ENCODE measurements at regions not wholly inside any gene's neighbourhood (a gene's known extent, or its start where the extent isn't known, plus 50 kb on each side); places are given as distances from the start of the nearest gene placed in this dataset.

DNA sequence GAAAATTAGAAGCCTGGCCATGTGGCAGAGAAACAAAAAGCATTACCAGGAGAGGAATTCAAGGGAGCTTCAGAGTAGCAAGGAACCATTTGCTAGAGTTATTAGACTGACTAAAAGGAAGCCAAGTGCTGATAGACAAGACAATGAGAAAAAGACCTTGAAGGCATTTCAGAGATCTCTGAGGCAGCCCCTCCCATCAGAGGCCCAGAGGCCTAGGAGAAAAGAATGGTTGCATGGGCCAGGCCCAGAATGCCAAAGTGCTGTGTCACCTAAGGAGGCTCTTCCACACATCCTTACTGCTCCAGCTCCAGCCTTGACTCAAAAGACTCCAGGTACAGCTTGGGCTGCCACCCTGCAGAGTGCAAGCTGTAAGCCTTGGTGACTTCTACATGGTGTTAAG, 61.8 kb upstream of the POU2AF2 start:
- Histone ChIP-seq H3K27ac (no peak overlapping the region), H3K27me3 (ENCODE audit: insufficient read depth, low read depth, severe bottlenecking) (no peaks in the 10 kb centered on the region), H3K9me3 (ENCODE audit: severe bottlenecking) (no peaks in the 10 kb centered on the region), H3K4me3 (ENCODE audit: low read depth, low read length) (no peak overlapping the region), H3K36me3 (no peaks in the 10 kb centered on the region)
- DNase-seq = no peak
- TF ChIP-seq CTCF (IDR thresholded peaks at IDR 0.05; ENCODE audit: low read depth, low read length) = no peak

- no peak for TF ChIP-seq CTCF (IDR thresholded peaks at IDR 0.05; ENCODE audit: low read depth, low read length)
These were observed 66.2 kb upstream of the POU2AF2 start for GRCh38 chr11:111179184-111179910.

GRCh38 chr11:111177037-111177871, 68.3 kb upstream of the POU2AF2 start:
- H3K36me3 ChIP-seq = no peaks in the 10 kb centered on the region
- H3K9me3 ChIP-seq (ENCODE audit: severe bottlenecking) = no peaks in the 10 kb centered on the region
- no peaks in the 10 kb centered on the region for H3K27me3 ChIP-seq (ENCODE audit: insufficient read depth, low read depth, severe bottlenecking)
- no peak overlapping the region for H3K27ac ChIP-seq
- TF ChIP-seq CTCF (IDR thresholded peaks at IDR 0.05; ENCODE audit: low read depth, low read length) = no peak
- no peak overlapping the region for H3K4me3 ChIP-seq (ENCODE audit: low read depth, low read length)
- DNase-seq = peak; percentile 13

More at GRCh38 chr11:111179184-111179910, 66.2 kb upstream of the POU2AF2 start:
- H3K4me3 ChIP-seq (ENCODE audit: low read depth, low read length) = no peak overlapping the region
- no peak for DNase-seq
- no peaks in the 10 kb centered on the region for H3K36me3 ChIP-seq
- H3K27ac ChIP-seq = no peak overlapping the region
- no peaks in the 10 kb centered on the region for H3K27me3 ChIP-seq (ENCODE audit: insufficient read depth, low read depth, severe bottlenecking)
- no peaks in the 10 kb centered on the region for H3K9me3 ChIP-seq (ENCODE audit: severe bottlenecking)

DNA sequence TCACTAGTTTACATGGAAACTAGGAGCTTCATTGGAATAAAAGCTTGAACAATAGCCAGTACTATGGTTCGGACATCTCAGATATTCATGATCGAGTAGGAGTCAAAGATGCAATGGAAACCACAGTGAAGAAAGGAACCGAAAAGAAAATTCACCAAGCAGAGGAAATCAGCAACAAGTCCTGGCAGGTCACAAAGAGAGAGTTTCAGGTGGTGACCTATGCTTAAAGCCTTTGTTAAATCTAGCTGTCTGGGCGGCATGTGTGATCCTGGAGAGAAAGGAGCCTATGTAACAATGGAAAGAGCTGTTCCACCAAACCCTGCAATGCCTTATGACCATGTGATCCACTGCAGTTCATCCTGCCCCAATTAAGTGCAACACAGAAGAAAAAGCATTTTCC, 68.9 kb upstream of the POU2AF2 start:
- H3K4me3 ChIP-seq (ENCODE audit: low read depth, low read length) = no peak overlapping the region
- TF ChIP-seq CTCF (IDR thresholded peaks at IDR 0.05; ENCODE audit: low read depth, low read length) = no peak
- no peaks in the 10 kb centered on the region for H3K9me3 ChIP-seq (ENCODE audit: severe bottlenecking)
- H3K36me3 ChIP-seq = no peaks in the 10 kb centered on the region
- DNase-seq = no peak
- H3K27me3 ChIP-seq (ENCODE audit: insufficient read depth, low read depth, severe bottlenecking) = no peaks in the 10 kb centered on the region
- H3K27ac ChIP-seq = no peak overlapping the region

DNA sequence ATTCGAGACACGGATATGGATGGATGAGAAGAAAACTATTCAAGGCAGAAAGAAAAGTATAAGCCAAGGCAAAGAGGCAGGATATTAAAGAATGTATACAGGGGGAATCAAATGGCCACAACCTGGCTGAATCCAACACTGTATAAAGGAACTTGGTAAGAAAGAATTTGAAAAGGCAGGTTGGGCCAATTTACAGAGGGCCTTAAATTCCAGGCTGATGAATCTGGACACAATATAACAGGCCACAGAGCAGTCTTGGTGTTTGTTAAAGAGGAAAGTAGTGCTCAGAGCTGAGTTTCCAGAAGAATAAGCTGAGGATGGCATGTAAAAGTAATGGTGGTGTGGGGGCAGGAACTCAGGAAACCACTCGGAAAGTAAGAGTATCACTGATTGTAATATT, 72.3 kb upstream of the POU2AF2 start:
- Histone ChIP-seq H3K36me3 (no peaks in the 10 kb centered on the region), H3K4me3 (ENCODE audit: low read depth, low read length) (no peak overlapping the region), H3K9me3 (ENCODE audit: severe bottlenecking) (no peaks in the 10 kb centered on the region), H3K27ac (no peak overlapping the region), H3K27me3 (ENCODE audit: insufficient read depth, low read depth, severe bottlenecking) (no peaks in the 10 kb centered on the region)
- no peak for TF ChIP-seq CTCF (IDR thresholded peaks at IDR 0.05; ENCODE audit: low read depth, low read length)
- no peak for DNase-seq
